ENCODE measurements at regions not wholly inside any gene's neighbourhood (a gene's known extent, or its start where the extent isn't known, plus 50 kb on each side); places are given as distances from the start of the nearest gene placed in this dataset.

GRCh38 chr20:60372275-60372674 is 414.1 kb downstream of the CDH26 start:
- Histone ChIP-seq H3K9ac (no peak overlapping the region), H3K4me2 (no peak overlapping the region), H3K79me2 (ENCODE audit: low read depth) (no peaks in the 10 kb centered on the region), H3F3A (ENCODE audit: low read depth) (no peaks in the 10 kb centered on the region), H3K27me3 (no peaks in the 10 kb centered on the region), H3K9me3 (ENCODE audit: low read depth) (no peaks in the 10 kb centered on the region), H4K20me1 (ENCODE audit: low read depth) (no peaks in the 10 kb centered on the region), H3K27ac (no peak overlapping the region), H3K36me3 (no peaks in the 10 kb centered on the region), H2AFZ (replicated peaks) (no peak overlapping the region), H3K4me1 (no peaks in the 10 kb centered on the region), H3K4me3 (no peak overlapping the region)
- Mint-ChIP-seq H3K27me3 (ENCODE audit: insufficient read depth, low read depth) (peaks cover 15% of the 10 kb centered on the region), H3K27ac (no peak overlapping the region), H3K36me3 (peaks cover 1% of the 10 kb centered on the region), H3K9me3 (peaks cover 21% of the 10 kb centered on the region), H3K4me1 (no peaks in the 10 kb centered on the region), H3K4me3 (no peak overlapping the region)
- TF ChIP-seq EZH2phosphoT487 (IDR thresholded peaks at IDR 0.05) = no peak
- no peak for TF ChIP-seq EZH2 (IDR thresholded peaks at IDR 0.05)
- DNase-seq (ENCODE audit: low spot score) = no peak

- Histone ChIP-seq H3F3A (ENCODE audit: low read depth) (no peaks in the 10 kb centered on the region), H3K9ac (no peak overlapping the region), H3K4me2 (no peak overlapping the region), H3K4me3 (no peak overlapping the region), H3K27ac (no peak overlapping the region), H2AFZ (replicated peaks) (no peak overlapping the region), H4K20me1 (ENCODE audit: low read depth) (no peaks in the 10 kb centered on the region), H3K36me3 (no peaks in the 10 kb centered on the region), H3K4me1 (no peaks in the 10 kb centered on the region), H3K79me2 (ENCODE audit: low read depth) (no peaks in the 10 kb centered on the region), H3K9me3 (ENCODE audit: low read depth) (no peaks in the 10 kb centered on the region), H3K27me3 (no peaks in the 10 kb centered on the region)
- H3K36me3 Mint-ChIP-seq = peaks cover 1% of the 10 kb centered on the region
- no peak for DNase-seq (ENCODE audit: low spot score)
- no peak overlapping the region for H3K4me3 Mint-ChIP-seq
- TF ChIP-seq EZH2 (IDR thresholded peaks at IDR 0.05) (no peak), EZH2phosphoT487 (IDR thresholded peaks at IDR 0.05) (no peak)
- TF ChIP-seq, protein P1, sequence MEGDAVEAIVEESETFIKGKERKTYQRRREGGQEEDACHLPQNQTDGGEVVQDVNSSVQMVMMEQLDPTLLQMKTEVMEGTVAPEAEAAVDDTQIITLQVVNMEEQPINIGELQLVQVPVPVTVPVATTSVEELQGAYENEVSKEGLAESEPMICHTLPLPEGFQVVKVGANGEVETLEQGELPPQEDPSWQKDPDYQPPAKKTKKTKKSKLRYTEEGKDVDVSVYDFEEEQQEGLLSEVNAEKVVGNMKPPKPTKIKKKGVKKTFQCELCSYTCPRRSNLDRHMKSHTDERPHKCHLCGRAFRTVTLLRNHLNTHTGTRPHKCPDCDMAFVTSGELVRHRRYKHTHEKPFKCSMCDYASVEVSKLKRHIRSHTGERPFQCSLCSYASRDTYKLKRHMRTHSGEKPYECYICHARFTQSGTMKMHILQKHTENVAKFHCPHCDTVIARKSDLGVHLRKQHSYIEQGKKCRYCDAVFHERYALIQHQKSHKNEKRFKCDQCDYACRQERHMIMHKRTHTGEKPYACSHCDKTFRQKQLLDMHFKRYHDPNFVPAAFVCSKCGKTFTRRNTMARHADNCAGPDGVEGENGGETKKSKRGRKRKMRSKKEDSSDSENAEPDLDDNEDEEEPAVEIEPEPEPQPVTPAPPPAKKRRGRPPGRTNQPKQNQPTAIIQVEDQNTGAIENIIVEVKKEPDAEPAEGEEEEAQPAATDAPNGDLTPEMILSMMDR (IDR thresholded peaks at IDR 0.05) = no peak
- no peak overlapping the region for H3K27ac Mint-ChIP-seq
- peaks cover 15% of the 10 kb centered on the region for H3K27me3 Mint-ChIP-seq (ENCODE audit: insufficient read depth, low read depth)
- peaks cover 21% of the 10 kb centered on the region for H3K9me3 Mint-ChIP-seq
- H3K4me1 Mint-ChIP-seq = peaks cover under 1% of the 10 kb centered on the region
Observed at GRCh38 chr20:60372822-60373221, 414.6 kb downstream of the CDH26 start.

GRCh38 chr20:60378620-60379019 is 420.4 kb downstream of the CDH26 start:
- Histone ChIP-seq H3K79me2 (ENCODE audit: low read depth) (no peaks in the 10 kb centered on the region), H3K9ac (no peak overlapping the region), H3K4me1 (no peaks in the 10 kb centered on the region), H3K9me3 (ENCODE audit: low read depth) (no peaks in the 10 kb centered on the region), H3K4me3 (no peak overlapping the region), H3K27ac (no peak overlapping the region), H3K36me3 (no peaks in the 10 kb centered on the region), H3F3A (ENCODE audit: low read depth) (no peaks in the 10 kb centered on the region), H2AFZ (replicated peaks) (no peak overlapping the region), H3K27me3 (no peaks in the 10 kb centered on the region), H3K4me2 (no peak overlapping the region), H4K20me1 (ENCODE audit: low read depth) (no peaks in the 10 kb centered on the region)
- Mint-ChIP-seq H3K27ac (no peak overlapping the region), H3K9me3 (peaks cover 2% of the 10 kb centered on the region), H3K27me3 (ENCODE audit: insufficient read depth, low read depth) (peaks cover 8% of the 10 kb centered on the region), H3K36me3 (no peaks in the 10 kb centered on the region), H3K4me1 (peaks cover 4% of the 10 kb centered on the region), H3K4me3 (no peak overlapping the region)
- no peak for DNase-seq (ENCODE audit: low spot score)
- no peak for TF ChIP-seq EZH2 (IDR thresholded peaks at IDR 0.05)
- TF ChIP-seq EZH2phosphoT487 (IDR thresholded peaks at IDR 0.05) = no peak
- TF ChIP-seq, protein P1 (IDR thresholded peaks at IDR 0.05) = no peak

GRCh38 chr20:60381643-60382400 is 423.6 kb downstream of the CDH26 start:
- H3K27ac ChIP-seq = no peak overlapping the region
- no peak for DNase-seq (ENCODE audit: low spot score)
- H3K4me1 ChIP-seq = no peaks in the 10 kb centered on the region
- H3K4me1 Mint-ChIP-seq = peaks cover 4% of the 10 kb centered on the region
- H3K4me2 ChIP-seq = no peak overlapping the region
- H3K9me3 Mint-ChIP-seq = peaks cover 2% of the 10 kb centered on the region
- H4K20me1 ChIP-seq (ENCODE audit: low read depth) = no peaks in the 10 kb centered on the region
- no peak overlapping the region for H3K4me3 ChIP-seq
- H3K4me3 Mint-ChIP-seq = no peak overlapping the region
- no peak overlapping the region for H2AFZ ChIP-seq (replicated peaks)
- TF ChIP-seq EZH2phosphoT487 (IDR thresholded peaks at IDR 0.05) (no peak), EZH2 (IDR thresholded peaks at IDR 0.05) (no peak)
- TF ChIP-seq, protein P1 (IDR thresholded peaks at IDR 0.05) = no peak
- no peaks in the 10 kb centered on the region for H3K36me3 ChIP-seq
- no peaks in the 10 kb centered on the region for H3K36me3 Mint-ChIP-seq
- peaks cover 3% of the 10 kb centered on the region for H3K27me3 Mint-ChIP-seq (ENCODE audit: insufficient read depth, low read depth)
- no peaks in the 10 kb centered on the region for H3K9me3 ChIP-seq (ENCODE audit: low read depth)
- no peaks in the 10 kb centered on the region for H3F3A ChIP-seq (ENCODE audit: low read depth)
- H3K9ac ChIP-seq = no peak overlapping the region
- no peaks in the 10 kb centered on the region for H3K79me2 ChIP-seq (ENCODE audit: low read depth)
- no peaks in the 10 kb centered on the region for H3K27me3 ChIP-seq
- no peak overlapping the region for H3K27ac Mint-ChIP-seq
